ENCODE measurements at regions not wholly inside any gene's neighbourhood (a gene's known extent, or its start where the extent isn't known, plus 50 kb on each side); places are given as distances from the start of the nearest gene placed in this dataset.

DNA sequence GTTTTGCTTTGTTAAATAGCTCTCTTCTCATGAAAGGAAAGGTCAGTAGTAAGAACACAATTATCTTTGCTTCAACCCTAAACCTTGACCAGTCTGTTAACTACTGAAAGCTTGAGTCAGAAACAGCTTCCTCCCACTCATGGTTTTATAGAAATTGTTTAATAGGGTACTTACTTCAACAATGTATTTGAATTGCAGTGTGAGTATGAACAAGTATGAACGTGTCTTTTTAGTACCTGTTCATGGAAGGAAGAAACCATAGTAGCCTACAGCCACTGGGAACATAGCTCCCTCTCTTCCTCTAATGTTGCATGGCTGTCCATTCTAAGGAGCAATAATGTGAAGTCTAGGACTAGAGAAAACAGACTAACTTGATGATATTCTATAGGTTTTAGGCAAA lies 311.0 kb downstream of the MCTP2 start:
- TF ChIP-seq, protein P1, sequence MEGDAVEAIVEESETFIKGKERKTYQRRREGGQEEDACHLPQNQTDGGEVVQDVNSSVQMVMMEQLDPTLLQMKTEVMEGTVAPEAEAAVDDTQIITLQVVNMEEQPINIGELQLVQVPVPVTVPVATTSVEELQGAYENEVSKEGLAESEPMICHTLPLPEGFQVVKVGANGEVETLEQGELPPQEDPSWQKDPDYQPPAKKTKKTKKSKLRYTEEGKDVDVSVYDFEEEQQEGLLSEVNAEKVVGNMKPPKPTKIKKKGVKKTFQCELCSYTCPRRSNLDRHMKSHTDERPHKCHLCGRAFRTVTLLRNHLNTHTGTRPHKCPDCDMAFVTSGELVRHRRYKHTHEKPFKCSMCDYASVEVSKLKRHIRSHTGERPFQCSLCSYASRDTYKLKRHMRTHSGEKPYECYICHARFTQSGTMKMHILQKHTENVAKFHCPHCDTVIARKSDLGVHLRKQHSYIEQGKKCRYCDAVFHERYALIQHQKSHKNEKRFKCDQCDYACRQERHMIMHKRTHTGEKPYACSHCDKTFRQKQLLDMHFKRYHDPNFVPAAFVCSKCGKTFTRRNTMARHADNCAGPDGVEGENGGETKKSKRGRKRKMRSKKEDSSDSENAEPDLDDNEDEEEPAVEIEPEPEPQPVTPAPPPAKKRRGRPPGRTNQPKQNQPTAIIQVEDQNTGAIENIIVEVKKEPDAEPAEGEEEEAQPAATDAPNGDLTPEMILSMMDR (conservative IDR thresholded peaks at IDR 0.05 in 1 of 2, IDR thresholded peaks at IDR 0.05 in 1 of 2; ENCODE audit: low read depth in 1 of 2, low read length in 2 of 2): no peak
- TF ChIP-seq EZH2 (IDR thresholded peaks at IDR 0.05; ENCODE audit: low read length, missing control alignments): no peak

All from fibroblast of lung (primary cell).